ENCODE measurements at regions not wholly inside any gene's neighbourhood (a gene's known extent, or its start where the extent isn't known, plus 50 kb on each side); places are given as distances from the start of the nearest gene placed in this dataset.

- TF ChIP-seq ZNF841 (CRISPR knock-in tag; IDR thresholded peaks at IDR 0.05; ENCODE audit: borderline replicate concordance), result no peak
- no peak for TF ChIP-seq ZNF891 (CRISPR knock-in tag; IDR thresholded peaks at IDR 0.05)
- no peak for TF ChIP-seq ZNF446 (CRISPR knock-in tag; IDR thresholded peaks at IDR 0.05)
- TF ChIP-seq ZNF281 (CRISPR knock-in tag; IDR thresholded peaks at IDR 0.05; ENCODE audit: borderline replicate concordance), result no peak
- no peak for TF ChIP-seq TMF1 (CRISPR knock-in tag; IDR thresholded peaks at IDR 0.05; ENCODE audit: low read depth)
- no peak for TF ChIP-seq ZSCAN30 (CRISPR knock-in tag; IDR thresholded peaks at IDR 0.05)
- TF ChIP-seq YY1 (IDR thresholded peaks at IDR 0.05; ENCODE audit: insufficient read depth, insufficient replicate concordance, low read depth, low read length), result no peak
- TF ChIP-seq CCDC6 (CRISPR knock-in tag; IDR thresholded peaks at IDR 0.05), result 0 out of 2 replicates have a peak, but pooled peaks have one; percentile 25
- TF ChIP-seq BCL3 (CRISPR knock-in tag; IDR thresholded peaks at IDR 0.05), result 0 out of 2 replicates have a peak, but pooled peaks have one; percentile 47
- no peak for TF ChIP-seq FOSL2 (CRISPR knock-in tag; IDR thresholded peaks at IDR 0.05)
- no peak for TF ChIP-seq TEF (CRISPR knock-in tag; IDR thresholded peaks at IDR 0.05)
- TF ChIP-seq E2F5 (CRISPR knock-in tag; conservative IDR thresholded peaks at IDR 0.05), result no peak
- no peak for TF ChIP-seq ZNF264 (CRISPR knock-in tag; IDR thresholded peaks at IDR 0.05)
- TF ChIP-seq ZNF589 (CRISPR knock-in tag; conservative IDR thresholded peaks at IDR 0.05), result no peak
- TF ChIP-seq CBX5 (CRISPR knock-in tag; IDR thresholded peaks at IDR 0.05; ENCODE audit: borderline replicate concordance), result no peak
- TF ChIP-seq ZNF205 (CRISPR knock-in tag; IDR thresholded peaks at IDR 0.05), result no peak
- TF ChIP-seq HOXA5 (CRISPR knock-in tag; IDR thresholded peaks at IDR 0.05), result no peak
- TF ChIP-seq ATF3 (CRISPR knock-in tag; IDR thresholded peaks at IDR 0.05), result no peak
- no peak for TF ChIP-seq TAF1 (CRISPR knock-in tag; IDR thresholded peaks at IDR 0.05)
- TF ChIP-seq MAFF (IDR thresholded peaks at IDR 0.05; ENCODE audit: low read depth, low read length), result no peak
- TF ChIP-seq ZNF687 (CRISPR knock-in tag; IDR thresholded peaks at IDR 0.05), result peak; percentile 66
Measured at GRCh38 chr15:101578443-101578894, 73.7 kb downstream of the TM2D3 start (continued).
